Astrocyte of the cerebellum (primary cell): ENCODE measurements at regions not wholly inside any gene's neighbourhood (a gene's known extent, or its start where the extent isn't known, plus 50 kb on each side); places are given as distances from the start of the nearest gene placed in this dataset.
A peak's percentile ranks its signal among the peaks of the same experiment; 100 is the strongest.

Source experiments
- DNase-seq: peaks from one replicate; pipeline ENCODE4 v3.0.0-alpha.2; 2011; ENCODE audit warnings: low read depth
- H3K4me3 ChIP-seq: 2 replicates; pipeline ENCODE4 v1.5.1; 2011; ENCODE audit warnings: mild to moderate bottlenecking, low read depth, low read length, moderate library complexity
- CTCF ChIP-seq: IDR thresholded peaks from 2 replicates; pipeline ENCODE4 v1.5.1; 2012; ENCODE audit warnings: low read length, low read depth, moderate library complexity, mild to moderate bottlenecking; ENCODE audit errors: missing control alignments
- in situ Hi-C: cut with HindIII; loops from 2 replicates; pipeline ENCODE4 v1.10.0; 2017; ENCODE audit warnings: low sequenced_read_pairs

- no peak for DNase-seq
- TF ChIP-seq CTCF = no peak
- no peak overlapping the region for H3K4me3 ChIP-seq
- in situ Hi-C loops = no loop called here
These were observed 156.2 kb upstream of the TP63 start for GRCh38 chr3:189474944-189475343.

- no peak for TF ChIP-seq CTCF
- in situ Hi-C loops = no loop called here
- no peak overlapping the region for H3K4me3 ChIP-seq
- no peak for DNase-seq
These were observed 153.6 kb upstream of the TP63 start for GRCh38 chr3:189477614-189478013.

GRCh38 chr3:189486556-189486955 is 144.6 kb upstream of the TP63 start:
- in situ Hi-C loops = no loop called here
- no peak for TF ChIP-seq CTCF
- H3K4me3 ChIP-seq = no peak overlapping the region
- DNase-seq = no peak

GRCh38 chr3:189488241-189488767 is 142.9 kb upstream of the TP63 start:
- in situ Hi-C loops = no loop called here
- no peak for TF ChIP-seq CTCF
- H3K4me3 ChIP-seq = no peak overlapping the region
- peak; percentile 11 for DNase-seq

GRCh38 chr3:189490337-189490736 is 140.9 kb upstream of the TP63 start:
- in situ Hi-C loops = no loop called here

GRCh38 chr3:189490749-189491148 is 140.4 kb upstream of the TP63 start:
- H3K4me3 ChIP-seq = no peak overlapping the region
- DNase-seq = no peak
- TF ChIP-seq CTCF = no peak
- in situ Hi-C loops = no loop called here

More at GRCh38 chr3:189490337-189490736, 140.9 kb upstream of the TP63 start:
- DNase-seq = no peak
- no peak overlapping the region for H3K4me3 ChIP-seq
- no peak for TF ChIP-seq CTCF

GRCh38 chr3:189491831-189492230 is 139.4 kb upstream of the TP63 start:
- no peak for TF ChIP-seq CTCF
- H3K4me3 ChIP-seq = no peak overlapping the region

More at GRCh38 chr3:189491831-189492230, 139.4 kb upstream of the TP63 start:
- in situ Hi-C loops = no loop called here
- DNase-seq = no peak
